AG04450 (cell line): ENCODE measurements at regions not wholly inside any gene's neighbourhood (a gene's known extent, or its start where the extent isn't known, plus 50 kb on each side); places are given as distances from the start of the nearest gene placed in this dataset.

ENCODE experiments used
- CTCF ChIA-PET: fragments of 300-600, 350-600 bp; formaldehyde crosslinking; extraction: SDS; loops from one replicate; lab custom pipeline; 2022; ENCODE audit warnings: antibody characterized with exemption, inconsistent platforms; lab: Charles Lee
- POLR2A ChIA-PET: fragments of 350-600 bp; formaldehyde crosslinking; extraction: SDS; loops from one replicate; lab custom pipeline; 2021; ENCODE audit warnings: antibody characterized with exemption, inconsistent platforms; lab: Yijun Ruan, JAX
- DNase-seq: peaks from one replicate; pipeline ENCODE4 v3.0.0-alpha.2; 2011; ENCODE audit warnings: low read depth, low spot score
- H3K27ac ChIP-seq: one replicate; pipeline ENCODE4 v1.5.1; 2012; ENCODE audit warnings: low read depth, low read length, control low read depth
- H3K27me3 ChIP-seq: one replicate; pipeline ENCODE4 v1.6.0; 2012; ENCODE audit warnings: low read length; ENCODE audit not compliant: control insufficient read depth, insufficient read depth
- H3K4me3 ChIP-seq: 2 replicates; pipeline ENCODE4 v1.5.1; 2011; ENCODE audit warnings: mild to moderate bottlenecking, low read depth, low read length, control low read depth
- H3K9me3 ChIP-seq: 2 replicates; pipeline ENCODE4 v1.5.1; 2012; ENCODE audit warnings: low read length; ENCODE audit not compliant: control insufficient read depth, insufficient read depth
- CTCF ChIP-seq: IDR thresholded peaks from 2 replicates; pipeline ENCODE4 v1.5.1; 2011; ENCODE audit warnings: low read depth, low read length, control low read depth, inconsistent platforms

DNA sequence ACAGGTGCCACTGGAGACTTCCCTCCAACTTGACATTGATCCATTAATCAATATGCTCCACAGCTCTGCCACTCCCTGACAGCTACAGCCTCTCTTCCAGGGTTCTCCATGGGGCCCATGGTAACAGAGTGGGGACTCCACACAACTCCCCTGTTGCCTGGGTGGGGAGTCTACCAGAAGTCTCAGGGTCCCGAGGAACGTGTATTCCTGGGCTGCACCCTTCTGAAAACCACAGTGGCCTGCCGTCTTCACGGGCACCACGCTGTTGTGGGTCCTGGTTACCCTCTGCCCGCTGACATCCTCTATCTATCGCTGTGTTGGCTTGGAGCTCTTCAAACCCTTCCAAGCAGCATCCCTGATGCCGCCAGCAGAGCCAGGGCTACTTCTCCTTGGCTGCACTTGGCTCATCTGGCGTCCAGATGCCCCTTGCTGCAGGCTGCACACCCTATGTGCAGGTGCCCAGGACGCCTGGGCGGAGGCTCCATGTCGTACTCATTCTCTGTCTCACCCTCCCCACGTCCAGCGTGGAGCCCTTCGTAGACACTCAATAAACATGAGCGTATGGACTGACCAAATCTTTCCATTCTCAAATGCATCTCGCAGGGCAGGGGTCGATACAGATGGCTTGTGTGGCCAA is 1341.8 kb downstream of the TBC1D22A start:
- no peak for TF ChIP-seq CTCF
- Histone ChIP-seq H3K27ac (no peak overlapping the region), H3K4me3 (no peak overlapping the region), H3K27me3 (no peaks in the 10 kb centered on the region), H3K9me3 (peaks cover 84% of the 10 kb centered on the region)
- DNase-seq = no peak
- CTCF ChIA-PET = no interaction called here
- POLR2A ChIA-PET = no interaction called here

GRCh38 chr22:48103126-48103875 is 1340.9 kb downstream of the TBC1D22A start:
- no peak overlapping the region for H3K4me3 ChIP-seq
- ChIA-PET POLR2A (no interaction called here), CTCF (no interaction called here)
- H3K9me3 ChIP-seq = peaks cover 85% of the 10 kb centered on the region
- H3K27me3 ChIP-seq = no peaks in the 10 kb centered on the region
- DNase-seq = no peak
- no peak for TF ChIP-seq CTCF
- no peak overlapping the region for H3K27ac ChIP-seq

GRCh38 chr22:48102581-48102980 is 1340.1 kb downstream of the TBC1D22A start:
- no peak for DNase-seq
- H3K4me3 ChIP-seq = no peak overlapping the region
- ChIA-PET CTCF (no interaction called here), POLR2A (interaction anchor here (0.6 kb wide), 1 partner anchor 195 kb away, joined by 3 read pairs; no protein-coding TSS in a partner anchor)
- H3K27me3 ChIP-seq = no peaks in the 10 kb centered on the region
- H3K9me3 ChIP-seq = peaks cover 86% of the 10 kb centered on the region
- H3K27ac ChIP-seq = no peak overlapping the region
- TF ChIP-seq CTCF = no peak

DNA sequence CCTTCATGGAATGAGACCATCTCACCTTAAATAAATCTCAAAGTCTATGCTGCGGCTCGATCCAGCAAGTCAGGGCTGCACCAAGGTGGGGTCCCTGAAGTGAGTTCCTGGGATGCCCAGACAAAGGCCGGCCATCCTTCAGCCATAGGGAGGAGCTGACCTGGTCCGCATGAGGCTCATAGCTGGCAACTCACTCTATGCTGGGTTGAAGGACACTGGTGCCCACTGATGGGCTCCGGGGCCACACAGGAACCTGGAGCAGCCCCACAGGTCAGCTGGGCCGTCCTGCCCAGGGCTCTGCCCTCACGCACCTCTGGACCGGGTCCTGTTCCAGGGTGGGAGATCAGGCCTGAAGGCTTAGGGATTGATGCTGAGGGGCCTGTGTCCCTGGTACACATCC is 1339.3 kb downstream of the TBC1D22A start:
- Histone ChIP-seq H3K4me3 (no peak overlapping the region), H3K27ac (no peak overlapping the region), H3K27me3 (no peaks in the 10 kb centered on the region), H3K9me3 (peaks cover 89% of the 10 kb centered on the region)
- no peak for DNase-seq
- ChIA-PET POLR2A (interaction anchor here (0.6 kb wide), 1 partner anchor 195 kb away, joined by 3 read pairs; no protein-coding TSS in a partner anchor), CTCF (no interaction called here)
- TF ChIP-seq CTCF = no peak
